ENCODE measurements at regions not wholly inside any gene's neighbourhood (a gene's known extent, or its start where the extent isn't known, plus 50 kb on each side); places are given as distances from the start of the nearest gene placed in this dataset.

GRCh38 chr5:144971108-144971850, 800.6 kb downstream of the KCTD16 start:
- Histone ChIP-seq H3K4me3 (ENCODE audit: low read depth, low read length) (no peak overlapping the region), H3K27ac (ENCODE audit: low read depth, low read length) (no peak overlapping the region), H3K9me3 (ENCODE audit: control insufficient read depth, insufficient read depth, low read length) (no peaks in the 10 kb centered on the region), H3K27me3 (ENCODE audit: control insufficient read depth, insufficient read depth, low read length) (no peaks in the 10 kb centered on the region)
- TF ChIP-seq, protein P1, sequence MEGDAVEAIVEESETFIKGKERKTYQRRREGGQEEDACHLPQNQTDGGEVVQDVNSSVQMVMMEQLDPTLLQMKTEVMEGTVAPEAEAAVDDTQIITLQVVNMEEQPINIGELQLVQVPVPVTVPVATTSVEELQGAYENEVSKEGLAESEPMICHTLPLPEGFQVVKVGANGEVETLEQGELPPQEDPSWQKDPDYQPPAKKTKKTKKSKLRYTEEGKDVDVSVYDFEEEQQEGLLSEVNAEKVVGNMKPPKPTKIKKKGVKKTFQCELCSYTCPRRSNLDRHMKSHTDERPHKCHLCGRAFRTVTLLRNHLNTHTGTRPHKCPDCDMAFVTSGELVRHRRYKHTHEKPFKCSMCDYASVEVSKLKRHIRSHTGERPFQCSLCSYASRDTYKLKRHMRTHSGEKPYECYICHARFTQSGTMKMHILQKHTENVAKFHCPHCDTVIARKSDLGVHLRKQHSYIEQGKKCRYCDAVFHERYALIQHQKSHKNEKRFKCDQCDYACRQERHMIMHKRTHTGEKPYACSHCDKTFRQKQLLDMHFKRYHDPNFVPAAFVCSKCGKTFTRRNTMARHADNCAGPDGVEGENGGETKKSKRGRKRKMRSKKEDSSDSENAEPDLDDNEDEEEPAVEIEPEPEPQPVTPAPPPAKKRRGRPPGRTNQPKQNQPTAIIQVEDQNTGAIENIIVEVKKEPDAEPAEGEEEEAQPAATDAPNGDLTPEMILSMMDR (IDR thresholded peaks at IDR 0.05; ENCODE audit: low read depth, low read length): no peak
- CTCF ChIA-PET: interaction anchor here (0.7 kb wide), 1 partner anchor 316 kb away, joined by 3 read pairs; no protein-coding TSS in a partner anchor
- no peak for DNase-seq (ENCODE audit: low read depth, low spot score)
- POLR2A ChIA-PET: no interaction called here

- no peaks in the 10 kb centered on the region for H3K27me3 ChIP-seq (ENCODE audit: control insufficient read depth, insufficient read depth, low read length)
- no peak overlapping the region for H3K27ac ChIP-seq (ENCODE audit: low read depth, low read length)
- CTCF ChIA-PET: no interaction called here
- POLR2A ChIA-PET: no interaction called here
- no peaks in the 10 kb centered on the region for H3K9me3 ChIP-seq (ENCODE audit: control insufficient read depth, insufficient read depth, low read length)
- no peak overlapping the region for H3K4me3 ChIP-seq (ENCODE audit: low read depth, low read length)
- no peak for DNase-seq (ENCODE audit: low read depth, low spot score)
- TF ChIP-seq, protein P1 (IDR thresholded peaks at IDR 0.05; ENCODE audit: low read depth, low read length): no peak
These were observed 789.6 kb downstream of the KCTD16 start for GRCh38 chr5:144960296-144960695.

DNA sequence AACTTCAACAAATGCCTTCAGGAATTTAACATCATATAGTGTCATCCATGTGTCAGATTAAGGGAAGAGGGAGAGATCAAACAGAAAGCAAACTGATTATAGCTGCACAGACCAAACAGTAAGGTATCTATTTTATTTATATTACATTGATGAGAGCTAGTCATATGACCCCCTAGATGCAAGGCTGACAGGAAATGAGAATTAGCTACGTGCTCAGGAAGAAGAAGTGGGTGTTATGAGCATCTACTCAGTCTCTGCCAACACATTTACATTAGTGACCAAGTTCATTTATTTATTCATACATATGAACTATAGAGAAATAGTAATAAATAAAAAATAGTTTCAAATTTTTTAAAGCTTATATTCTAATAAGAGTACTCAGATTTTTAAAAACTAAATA, 787.3 kb downstream of the KCTD16 start:
- Histone ChIP-seq H3K4me3 (ENCODE audit: low read depth, low read length) (no peak overlapping the region), H3K9me3 (ENCODE audit: control insufficient read depth, insufficient read depth, low read length) (no peaks in the 10 kb centered on the region), H3K27ac (ENCODE audit: low read depth, low read length) (no peak overlapping the region), H3K27me3 (ENCODE audit: control insufficient read depth, insufficient read depth, low read length) (no peaks in the 10 kb centered on the region)
- ChIA-PET POLR2A (no interaction called here), CTCF (no interaction called here)
- DNase-seq (ENCODE audit: low read depth, low spot score): no peak
- TF ChIP-seq, protein P1 (IDR thresholded peaks at IDR 0.05; ENCODE audit: low read depth, low read length): no peak

DNA sequence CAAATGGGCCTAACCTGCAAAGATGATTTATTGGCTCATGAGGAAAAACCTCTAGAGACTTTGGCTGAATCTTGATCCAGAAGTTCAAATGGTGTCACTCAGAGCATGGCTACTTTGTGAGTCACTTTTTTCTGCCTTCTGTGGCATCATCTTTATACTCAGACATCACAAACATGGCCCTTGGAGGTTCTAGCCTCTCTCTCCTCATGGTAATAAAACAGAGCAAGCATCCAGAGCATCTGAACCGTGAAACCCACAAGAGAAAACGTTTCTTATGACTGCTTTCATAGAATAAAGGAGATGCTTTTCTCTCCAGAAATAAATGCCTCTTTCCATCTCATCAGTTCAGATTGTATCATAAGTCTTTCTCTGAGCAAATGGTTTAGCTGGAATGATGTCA, 780.3 kb downstream of the KCTD16 start:
- DNase-seq (ENCODE audit: low read depth, low spot score): no peak
- Histone ChIP-seq H3K4me3 (ENCODE audit: low read depth, low read length) (no peak overlapping the region), H3K27ac (ENCODE audit: low read depth, low read length) (no peak overlapping the region), H3K9me3 (ENCODE audit: control insufficient read depth, insufficient read depth, low read length) (no peaks in the 10 kb centered on the region), H3K27me3 (ENCODE audit: control insufficient read depth, insufficient read depth, low read length) (no peaks in the 10 kb centered on the region)
- ChIA-PET CTCF (no interaction called here), POLR2A (no interaction called here)
- TF ChIP-seq, protein P1 (IDR thresholded peaks at IDR 0.05; ENCODE audit: low read depth, low read length): no peak

DNA sequence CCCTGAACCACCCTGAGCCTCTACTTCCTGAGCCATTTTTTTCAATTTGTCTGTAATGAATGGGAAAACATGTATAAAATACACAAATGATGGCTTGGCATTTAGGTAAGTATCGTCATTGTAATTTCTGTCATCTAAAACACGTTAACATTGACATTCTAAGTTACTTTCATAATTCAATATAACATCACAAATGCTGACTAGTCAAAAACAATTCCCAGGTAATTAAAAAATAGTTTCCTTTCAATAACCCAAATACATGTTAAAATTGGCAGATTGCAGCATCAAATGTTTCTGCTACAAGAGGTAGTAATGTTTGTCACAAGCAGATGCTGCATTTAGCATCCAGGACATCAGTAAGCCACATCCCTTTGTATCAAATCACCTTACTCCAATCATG, 776.4 kb downstream of the KCTD16 start:
- DNase-seq (ENCODE audit: low read depth, low spot score): no peak
- ChIA-PET POLR2A (no interaction called here), CTCF (no interaction called here)
- Histone ChIP-seq H3K4me3 (ENCODE audit: low read depth, low read length) (no peak overlapping the region), H3K9me3 (ENCODE audit: control insufficient read depth, insufficient read depth, low read length) (no peaks in the 10 kb centered on the region), H3K27ac (ENCODE audit: low read depth, low read length) (no peak overlapping the region), H3K27me3 (ENCODE audit: control insufficient read depth, insufficient read depth, low read length) (no peaks in the 10 kb centered on the region)
- TF ChIP-seq, protein P1 (IDR thresholded peaks at IDR 0.05; ENCODE audit: low read depth, low read length): no peak

Measured in AG04450 (cell line).